Small intestine (tissue), 7 donors: ENCODE measurements at regions not wholly inside any gene's neighbourhood (a gene's known extent, or its start where the extent isn't known, plus 50 kb on each side); places are given as distances from the start of the nearest gene placed in this dataset.
"Not testable (repeated sequence)": the region's sequence is repeated elsewhere in the genome, so short reads cannot be mapped to it uniquely, and the experiment has no call there.

Experiments used
- DNase-seq, 2 donors: peaks; one replicate each; pipeline versions ENCODE4 v3.0.0 to v3.0.0-alpha.2; 2013
- FAIRE-seq: peaks from 2 replicates; lab custom pipeline; 2012; peaks lifted over from hg19 to GRCh38; lab: Jason Lieb, UNC
- H3K27ac ChIP-seq, 3 donors: one replicate each; pipeline ENCODE4 v1.5.1; 2013; ENCODE audit warnings: low read length in 2 of 3, mild to moderate bottlenecking in 2 of 3, control low read depth in 1 of 3, inconsistent platforms in 1 of 3, low read depth in 1 of 3, moderate library complexity in 1 of 3
- H3K27me3 ChIP-seq, 3 donors: one replicate each; pipeline ENCODE4 v1.6.1; 2013; ENCODE audit warnings: low read length in 3 of 3, inconsistent platforms in 1 of 3; ENCODE audit not compliant: control insufficient read depth in 3 of 3, insufficient read depth in 3 of 3
- H3K36me3 ChIP-seq, 3 donors: one replicate each; pipeline ENCODE4 v1.6.1; 2013; ENCODE audit warnings: low read length in 3 of 3, inconsistent platforms in 1 of 3, low read depth in 1 of 3, mild to moderate bottlenecking in 1 of 3, moderate library complexity in 1 of 3; ENCODE audit not compliant: control insufficient read depth in 3 of 3, insufficient read depth in 2 of 3
- H3K4me1 ChIP-seq, 3 donors: one replicate each; pipeline ENCODE4 v1.6.1; 2013; ENCODE audit warnings: low read length in 2 of 3, inconsistent platforms in 1 of 3, low read depth in 1 of 3, mild to moderate bottlenecking in 1 of 3, moderate library complexity in 1 of 3; ENCODE audit not compliant: control insufficient read depth in 3 of 3, insufficient read depth in 2 of 3
- H3K4me3 ChIP-seq, 3 donors: one replicate each; pipeline ENCODE4 v1.5.1; 2013; ENCODE audit warnings: low read length in 3 of 3, control low read depth in 1 of 3, inconsistent platforms in 1 of 3, low read depth in 1 of 3, mild to moderate bottlenecking in 1 of 3, moderate library complexity in 1 of 3
- H3K9me3 ChIP-seq, 2 donors: one replicate each; pipeline ENCODE4 v1.6.1; 2013; ENCODE audit warnings: low read depth in 1 of 2, low read length in 1 of 2; ENCODE audit not compliant: control insufficient read depth in 2 of 2, insufficient read depth in 1 of 2
- WGBS, 3 donors: extraction: QIAGEN DNeasy Blood & Tissue Kit; methylation state at CpG; one replicate each; pipeline ENCODE4 v1.1.7; 2013; 5-methylcytosine and 5-hydroxymethylcytosine counted together
- donor health status: healthy with polysubstance abuse.
- donor health status: control.
- donor health status: control.
- donor health status: Bipolar disorder and iron deficiency.
- donor health status: healthy.

DNA sequence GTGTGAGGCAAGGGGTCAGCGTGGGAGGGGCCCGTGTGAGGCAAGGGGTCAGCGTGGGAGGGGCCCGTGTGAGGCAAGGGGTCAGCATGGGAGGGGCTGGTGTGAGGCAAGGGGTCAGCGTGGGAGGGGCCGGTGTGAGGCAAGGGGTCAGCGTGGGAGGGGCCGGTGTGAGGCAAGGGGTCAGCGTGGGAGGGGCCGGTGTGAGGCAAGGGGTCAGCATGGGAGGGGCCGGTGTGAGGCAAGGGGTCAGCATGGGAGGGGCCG, 119.2 kb downstream of the SEPTIN14 start:
- WGBS, 3 donors = 86 to 95% (median 93%) methylated on average over 10 to 12 of the region's 12 CpGs
- not testable (repeated sequence) for H3K36me3 ChIP-seq, FAIRE-seq, H3K27me3 ChIP-seq, H3K27ac ChIP-seq, H3K9me3 ChIP-seq, H3K4me3 ChIP-seq, H3K4me1 ChIP-seq, DNase-seq

GRCh38 chr7:55742651-55743453, 119.7 kb downstream of the SEPTIN14 start:
- not testable (repeated sequence) for DNase-seq, H3K27me3 ChIP-seq, H3K9me3 ChIP-seq, H3K27ac ChIP-seq, H3K4me1 ChIP-seq, H3K4me3 ChIP-seq, H3K36me3 ChIP-seq, FAIRE-seq
- WGBS, 3 donors = 94 to 96% (median 95%) methylated on average over 24 to 37 of the region's 37 CpGs

- not testable (repeated sequence) for H3K9me3 ChIP-seq, H3K27me3 ChIP-seq, DNase-seq, H3K27ac ChIP-seq, H3K4me1 ChIP-seq, FAIRE-seq, H3K4me3 ChIP-seq, H3K36me3 ChIP-seq
- 92 to 93% (median 92%) methylated on average over 42 to 47 of the region's 47 CpGs for WGBS, 3 donors
These were observed 120.6 kb downstream of the SEPTIN14 start for GRCh38 chr7:55741721-55742631.

GRCh38 chr7:55740633-55741250, 121.8 kb downstream of the SEPTIN14 start:
- H3K27ac ChIP-seq, DNase-seq, H3K27me3 ChIP-seq, H3K36me3 ChIP-seq, H3K4me3 ChIP-seq, H3K4me1 ChIP-seq, FAIRE-seq, H3K9me3 ChIP-seq: not testable (repeated sequence)
- WGBS, 3 donors = 84 to 90% (median 88%) methylated on average over 23 to 27 of the region's 27 CpGs

DNA sequence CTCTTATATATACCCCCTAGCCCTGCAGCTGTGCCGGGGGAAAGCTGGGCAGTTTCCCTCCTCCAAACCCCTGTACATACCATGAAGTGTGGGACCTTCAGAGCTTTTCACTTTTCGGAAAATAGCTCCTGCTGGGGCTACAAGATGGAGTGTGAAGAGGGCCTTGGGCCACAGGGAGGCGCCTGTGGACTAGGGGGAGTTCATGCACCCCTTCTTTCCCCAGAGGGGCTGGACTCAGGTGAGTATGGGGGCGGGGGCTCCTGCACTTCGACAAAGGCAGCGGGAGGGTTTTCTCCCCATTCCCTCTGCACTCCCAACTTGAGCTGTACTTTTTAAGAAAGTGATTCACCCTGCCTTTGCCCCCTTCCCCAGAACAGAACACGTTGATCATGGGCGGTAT, 122.5 kb downstream of the SEPTIN14 start:
- not testable (repeated sequence) for H3K36me3 ChIP-seq, FAIRE-seq, DNase-seq, H3K4me1 ChIP-seq, H3K27ac ChIP-seq, H3K9me3 ChIP-seq, H3K4me3 ChIP-seq, H3K27me3 ChIP-seq
- 77 to 83% (median 83%) methylated on average over 4 to 5 of the region's 8 CpGs for WGBS, 3 donors

GRCh38 chr7:55736641-55737221, 125.8 kb downstream of the SEPTIN14 start:
- H3K9me3 ChIP-seq, H3K4me1 ChIP-seq, H3K36me3 ChIP-seq, H3K27ac ChIP-seq, FAIRE-seq, DNase-seq, H3K27me3 ChIP-seq, H3K4me3 ChIP-seq: not testable (repeated sequence)
- 64 to 76% (median 67%) methylated on average over 9 to 11 of the region's 11 CpGs for WGBS, 3 donors

GRCh38 chr7:55733241-55734140, 129.1 kb downstream of the SEPTIN14 start:
- H3K27me3 ChIP-seq = no peaks in the 10 kb centered on the region
- no peak for FAIRE-seq
- H3K9me3 ChIP-seq = no peaks in the 10 kb centered on the region
- no peak overlapping the region for H3K4me3 ChIP-seq
- H3K4me1 ChIP-seq = no peaks in the 10 kb centered on the region
- H3K36me3 ChIP-seq = no peaks in the 10 kb centered on the region
- no peak overlapping the region for H3K27ac ChIP-seq
- WGBS, 3 donors = 26 to 44% (median 35%) methylated on average over 8 of the region's 8 CpGs
- no peak for DNase-seq
